ENCODE measurements at regions not wholly inside any gene's neighbourhood (a gene's known extent, or its start where the extent isn't known, plus 50 kb on each side); places are given as distances from the start of the nearest gene placed in this dataset.

GRCh38 chr3:72432246-72432645 is 416.0 kb downstream of the SHQ1 start:
- no peak for TF ChIP-seq CTCF (IDR thresholded peaks at IDR 0.05)
- no peak for TF ChIP-seq POLR2A (IDR thresholded peaks at IDR 0.05)

Measured in testis (tissue), 2 donors.